Mesenchymal stem cell (in vitro differentiated cells and primary cell): ENCODE measurements at regions not wholly inside any gene's neighbourhood (a gene's known extent, or its start where the extent isn't known, plus 50 kb on each side); places are given as distances from the start of the nearest gene placed in this dataset.

Experiments
- DNase-seq: peaks from one replicate; pipeline ENCODE4 v3.0.0-alpha.2; 2013
- H2AFZ ChIP-seq: one replicate; pipeline ENCODE4 v1.6.1; 2013; ENCODE audit warnings: low read depth, mild to moderate bottlenecking, control low read depth, inconsistent platforms, low read length, moderate library complexity
- H2AK5ac ChIP-seq: 2 replicates; pipeline ENCODE4 v1.6.1; 2013; ENCODE audit warnings: low read length, moderate library complexity, mild to moderate bottlenecking, inconsistent platforms; ENCODE audit not compliant: severe bottlenecking
- H2BK120ac ChIP-seq: one replicate; pipeline ENCODE4 v1.6.1; 2013; ENCODE audit warnings: low read depth, mild to moderate bottlenecking, inconsistent platforms, low read length, moderate library complexity
- H2BK12ac ChIP-seq, 2 experiments: one replicate each; pipeline ENCODE4 v1.6.1; 2013; ENCODE audit warnings: inconsistent platforms in 2 of 2, low read length in 2 of 2, mild to moderate bottlenecking in 2 of 2, moderate library complexity in 2 of 2, control low read depth in 1 of 2
- H2BK15ac ChIP-seq: one replicate; pipeline ENCODE4 v1.6.1; 2013; ENCODE audit warnings: mild to moderate bottlenecking, low read depth, inconsistent platforms; ENCODE audit not compliant: poor library complexity, severe bottlenecking
- H2BK5ac ChIP-seq: 2 replicates; pipeline ENCODE4 v1.6.1; 2013; ENCODE audit warnings: low read depth, mild to moderate bottlenecking, low read length, control low read depth, inconsistent platforms; ENCODE audit not compliant: poor library complexity, severe bottlenecking
- H3K14ac ChIP-seq, 2 experiments: one replicate each; pipeline ENCODE4 v1.6.1; 2013; ENCODE audit warnings: inconsistent platforms in 2 of 2, low read length in 2 of 2, control low read depth in 1 of 2, mild to moderate bottlenecking in 1 of 2, moderate library complexity in 1 of 2
- H3K18ac ChIP-seq, 2 experiments: one replicate each; pipeline ENCODE4 v1.6.1; 2013; ENCODE audit warnings: inconsistent platforms in 2 of 2, low read length in 2 of 2, control low read depth in 1 of 2, low read depth in 1 of 2, mild to moderate bottlenecking in 1 of 2
- H3K23ac ChIP-seq, 2 experiments: one replicate each; pipeline ENCODE4 v1.6.1; 2013; ENCODE audit warnings: inconsistent platforms in 2 of 2, low read length in 2 of 2, mild to moderate bottlenecking in 2 of 2, moderate library complexity in 2 of 2, control low read depth in 1 of 2
- H3K27ac ChIP-seq: 2 replicates; pipeline ENCODE4 v1.5.1; 2013; ENCODE audit warnings: mild to moderate bottlenecking, moderate library complexity, low read length, control low read depth, inconsistent platforms; ENCODE audit not compliant: poor library complexity, severe bottlenecking
- H3K27me3 ChIP-seq, 2 experiments: 2 replicates each; pipeline versions ENCODE4 v1.6.1 to v1.7.0; 2013; ENCODE audit warnings: low read length in 2 of 2, mild to moderate bottlenecking in 2 of 2, moderate library complexity in 2 of 2, control low read depth in 1 of 2, inconsistent platforms in 1 of 2; ENCODE audit not compliant: control insufficient read depth in 1 of 2, insufficient read depth in 1 of 2
- H3K36me3 ChIP-seq, 2 experiments: 2 replicates each; pipeline versions ENCODE4 v1.6.1 to v1.7.0; 2013; ENCODE audit warnings: low read length in 2 of 2, control low read depth in 1 of 2, inconsistent platforms in 1 of 2, low read depth in 1 of 2, mild to moderate bottlenecking in 1 of 2; ENCODE audit not compliant: insufficient read depth in 2 of 2, control insufficient read depth in 1 of 2
- H3K4ac ChIP-seq, 2 experiments: one replicate each; pipeline ENCODE4 v1.6.1; 2013; ENCODE audit warnings: inconsistent platforms in 2 of 2, low read length in 2 of 2, mild to moderate bottlenecking in 2 of 2, moderate library complexity in 2 of 2, control low read depth in 1 of 2, low read depth in 1 of 2
- H3K4me1 ChIP-seq: 2 replicates; pipeline ENCODE4 v1.6.1; 2013; ENCODE audit warnings: low read depth, low read length, control low read depth; ENCODE audit not compliant: control insufficient read depth, insufficient read depth
- H3K4me2 ChIP-seq: 2 replicates; pipeline ENCODE4 v1.6.1; 2013; ENCODE audit warnings: low read length, mild to moderate bottlenecking, inconsistent platforms; ENCODE audit not compliant: poor library complexity, severe bottlenecking
- H3K4me3 ChIP-seq, 2 experiments: 2 replicates each; pipeline versions ENCODE4 v1.5.1 to v1.7.0; 2013; ENCODE audit warnings: low read length in 2 of 2, mild to moderate bottlenecking in 2 of 2, control low read depth in 1 of 2, low read depth in 1 of 2; ENCODE audit not compliant: insufficient read depth in 1 of 2
- H3K79me1 ChIP-seq: replicated peaks from 2 replicates; pipeline ENCODE4 v1.6.1; 2013; ENCODE audit warnings: mild to moderate bottlenecking, control low read depth, low read length, inconsistent platforms; ENCODE audit not compliant: poor library complexity, severe bottlenecking
- H3K9ac ChIP-seq: 2 replicates; pipeline ENCODE4 v1.7.0; 2013; ENCODE audit warnings: mild to moderate bottlenecking, low read length, moderate library complexity
- H3K9me3 ChIP-seq: 2 replicates; pipeline ENCODE4 v1.7.0; 2013; ENCODE audit warnings: mild to moderate bottlenecking, low read length; ENCODE audit not compliant: control insufficient read depth
- H4K8ac ChIP-seq: one replicate; pipeline ENCODE4 v1.6.1; 2013; ENCODE audit warnings: inconsistent platforms, mild to moderate bottlenecking, low read length, moderate library complexity
- H4K91ac ChIP-seq: one replicate; pipeline ENCODE4 v1.6.1; 2013; ENCODE audit warnings: mild to moderate bottlenecking, low read length, inconsistent platforms
- WGBS: methylation state at CpG from one replicate; pipeline ENCODE4 v1.1.7; 2013; ENCODE audit warnings: mixed read lengths; 5-methylcytosine and 5-hydroxymethylcytosine counted together

DNA sequence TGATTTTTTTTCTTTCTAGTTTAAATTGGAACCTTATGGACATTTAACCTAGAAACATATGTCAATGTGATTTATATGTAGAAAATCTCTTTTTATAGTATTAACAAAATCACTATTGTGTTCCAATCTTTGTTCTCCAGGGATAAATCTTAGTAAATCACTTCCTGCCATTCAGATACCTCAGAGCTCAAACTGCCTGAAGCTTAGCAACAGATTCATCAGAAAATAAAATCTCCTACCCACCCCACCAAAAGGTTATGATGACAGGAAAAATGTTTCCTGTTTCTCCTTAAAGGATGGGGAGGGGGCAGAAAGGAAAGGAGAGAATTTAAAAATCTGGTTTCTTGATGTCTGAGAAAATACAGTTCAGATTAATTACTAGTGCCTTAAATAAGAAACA is 105.0 kb upstream of the TUT7 start:
- no peaks in the 10 kb centered on the region for H3K36me3 ChIP-seq
- H3K23ac ChIP-seq = no peak overlapping the region
- no peak overlapping the region for H3K27ac ChIP-seq
- no peaks in the 10 kb centered on the region for H3K79me1 ChIP-seq
- H3K4me1 ChIP-seq = no peaks in the 10 kb centered on the region
- no peak overlapping the region for H2BK120ac ChIP-seq
- no peak overlapping the region for H2AFZ ChIP-seq
- H2BK15ac ChIP-seq = no peak overlapping the region
- no peak overlapping the region for H4K91ac ChIP-seq
- no peak overlapping the region for H2BK5ac ChIP-seq
- H4K8ac ChIP-seq = no peak overlapping the region
- H3K9me3 ChIP-seq = no peaks in the 10 kb centered on the region
- no peak overlapping the region for H2AK5ac ChIP-seq
- H2BK12ac ChIP-seq = no peak overlapping the region
- H3K27me3 ChIP-seq = no peaks in the 10 kb centered on the region
- H3K4ac ChIP-seq = no peak overlapping the region
- no peak overlapping the region for H3K4me2 ChIP-seq
- no peak for DNase-seq
- no peak overlapping the region for H3K14ac ChIP-seq
- H3K18ac ChIP-seq = no peak overlapping the region
- no peak overlapping the region for H3K9ac ChIP-seq
- H3K4me3 ChIP-seq = no peak overlapping the region

DNA sequence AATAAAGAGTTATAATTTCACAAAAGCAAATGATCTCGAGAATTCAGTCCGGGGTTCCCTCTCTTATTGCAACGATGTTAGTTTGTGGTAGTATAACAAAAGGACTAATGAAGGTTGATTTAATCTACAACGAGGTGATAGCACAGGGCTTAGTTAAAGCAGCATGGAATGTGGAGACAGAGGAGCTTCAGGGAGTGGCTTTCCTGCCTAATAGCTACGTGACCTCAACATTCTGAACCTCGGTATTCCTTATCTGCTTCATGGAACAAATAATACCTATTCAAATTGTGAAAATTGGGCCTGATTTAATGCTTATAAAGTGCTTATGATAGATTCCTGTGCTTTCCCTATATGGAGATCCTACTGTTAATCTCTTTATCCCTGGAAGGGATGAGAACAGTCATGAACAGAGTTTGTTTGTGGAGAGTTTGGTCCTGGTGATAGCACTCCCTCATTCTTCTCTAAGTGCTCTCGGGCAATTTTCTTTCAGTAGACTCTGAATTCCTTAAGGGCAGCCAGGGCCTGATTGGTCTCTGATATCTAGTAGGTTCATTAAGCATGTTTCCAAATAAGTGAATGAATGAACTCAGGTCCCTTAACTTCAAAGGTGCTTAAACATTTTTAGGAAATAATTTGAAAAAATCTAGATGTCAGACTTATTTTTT is 104.1 kb upstream of the TUT7 start:
- WGBS = 71% methylated on average over 5 of the region's 7 CpGs
- no peak overlapping the region for H2AFZ ChIP-seq
- H4K91ac ChIP-seq = no peak overlapping the region
- no peak overlapping the region for H2BK5ac ChIP-seq
- no peak overlapping the region for H3K18ac ChIP-seq
- no peaks in the 10 kb centered on the region for H3K36me3 ChIP-seq
- H2BK12ac ChIP-seq = no peak overlapping the region
- no peaks in the 10 kb centered on the region for H3K27me3 ChIP-seq
- H3K79me1 ChIP-seq = no peaks in the 10 kb centered on the region
- no peak overlapping the region for H3K23ac ChIP-seq
- no peak overlapping the region for H3K4me3 ChIP-seq
- no peak overlapping the region for H3K9ac ChIP-seq
- DNase-seq = no peak
- H2BK120ac ChIP-seq = no peak overlapping the region
- no peaks in the 10 kb centered on the region for H3K9me3 ChIP-seq
- no peak overlapping the region for H4K8ac ChIP-seq
- no peak overlapping the region for H3K4me2 ChIP-seq
- H2BK15ac ChIP-seq = no peak overlapping the region
- no peak overlapping the region for H3K27ac ChIP-seq
- no peak overlapping the region for H3K4ac ChIP-seq
- H3K14ac ChIP-seq = no peak overlapping the region
- H2AK5ac ChIP-seq = no peak overlapping the region
- no peaks in the 10 kb centered on the region for H3K4me1 ChIP-seq

DNA sequence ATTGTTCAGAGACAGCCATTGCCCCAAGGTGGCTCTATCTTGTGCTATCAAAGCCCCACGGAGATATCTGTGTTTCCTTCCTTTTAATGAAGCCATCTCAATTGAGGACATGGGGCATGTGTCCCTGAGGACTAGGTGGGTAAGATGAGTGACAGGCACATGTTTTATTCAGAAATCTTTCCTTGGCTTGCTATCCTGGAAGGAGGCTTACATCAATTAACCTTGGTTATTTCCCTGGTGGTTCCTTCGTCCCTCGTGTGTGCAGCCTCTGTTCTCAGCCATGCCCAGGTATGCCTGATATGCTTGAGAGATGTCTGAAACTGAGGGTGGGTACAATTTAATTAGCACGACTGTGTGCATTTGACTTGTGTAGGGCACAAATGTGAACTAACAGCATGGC is 102.2 kb upstream of the TUT7 start:
- no peak overlapping the region for H3K23ac ChIP-seq
- H3K79me1 ChIP-seq = no peaks in the 10 kb centered on the region
- no peaks in the 10 kb centered on the region for H3K4me1 ChIP-seq
- H3K27ac ChIP-seq = no peak overlapping the region
- no peak overlapping the region for H3K9ac ChIP-seq
- no peak overlapping the region for H3K4ac ChIP-seq
- H2BK5ac ChIP-seq = no peak overlapping the region
- H2BK15ac ChIP-seq = no peak overlapping the region
- no peaks in the 10 kb centered on the region for H3K36me3 ChIP-seq
- no peak overlapping the region for H3K14ac ChIP-seq
- no peak overlapping the region for H3K4me3 ChIP-seq
- H4K8ac ChIP-seq = no peak overlapping the region
- H4K91ac ChIP-seq = no peak overlapping the region
- H2AK5ac ChIP-seq = no peak overlapping the region
- no peaks in the 10 kb centered on the region for H3K27me3 ChIP-seq
- H2AFZ ChIP-seq = no peak overlapping the region
- 90% methylated on average over 4 of the region's 4 CpGs for WGBS
- no peaks in the 10 kb centered on the region for H3K9me3 ChIP-seq
- H2BK12ac ChIP-seq = no peak overlapping the region
- no peak overlapping the region for H3K18ac ChIP-seq
- no peak overlapping the region for H3K4me2 ChIP-seq
- DNase-seq = no peak
- H2BK120ac ChIP-seq = no peak overlapping the region

DNA sequence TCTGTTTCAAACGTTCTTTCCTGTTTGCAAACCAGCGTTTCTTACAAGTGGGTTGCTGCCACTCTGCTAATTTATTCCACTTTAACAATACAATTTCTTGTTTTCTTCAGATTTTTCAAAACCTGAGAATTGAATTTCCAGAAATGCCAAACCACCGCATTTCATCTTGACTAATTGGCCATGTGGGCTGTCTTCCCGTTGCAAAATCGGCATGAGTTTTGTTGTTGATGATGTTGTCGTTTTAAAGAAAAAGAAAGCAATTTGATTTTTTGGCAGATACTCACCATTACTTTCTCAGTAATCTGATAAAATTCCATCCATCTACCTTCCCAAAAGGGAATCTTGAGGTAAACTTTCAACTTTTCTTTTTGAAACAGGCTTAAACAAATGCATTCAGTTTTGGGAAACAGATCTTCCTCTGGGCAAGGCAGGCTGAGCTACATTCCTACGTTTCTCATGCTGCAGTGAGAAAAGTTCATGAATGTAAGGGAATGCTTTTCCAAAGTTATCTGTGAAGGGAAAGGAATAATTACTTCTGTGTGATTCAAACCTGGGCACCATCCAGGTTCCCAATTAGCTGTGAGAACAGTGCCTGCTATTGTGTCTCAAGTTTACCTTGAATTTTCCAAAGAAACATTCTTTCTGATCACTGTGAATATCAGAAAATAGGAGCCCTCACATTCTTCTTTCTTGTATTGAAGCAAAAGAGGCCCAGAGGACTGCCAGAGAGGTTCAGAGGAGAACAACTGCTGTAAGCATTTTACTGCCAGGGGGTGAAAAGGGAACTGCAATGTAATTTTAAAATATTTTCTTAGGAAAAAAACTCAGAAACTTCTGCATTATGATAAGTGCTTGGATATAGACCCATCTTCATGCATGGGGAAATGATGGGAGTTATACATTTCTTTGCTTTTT is 100.7 kb upstream of the TUT7 start:
- Histone ChIP-seq H3K9me3 (no peaks in the 10 kb centered on the region), H3K18ac (no peak overlapping the region), H4K8ac (no peak overlapping the region), H3K27ac (no peak overlapping the region), H3K79me1 (no peaks in the 10 kb centered on the region), H2AFZ (no peak overlapping the region), H3K23ac (no peak overlapping the region), H2BK12ac (no peak overlapping the region), H2BK120ac (no peak overlapping the region), H2AK5ac (no peak overlapping the region), H3K36me3 (no peaks in the 10 kb centered on the region), H3K4me2 (no peak overlapping the region), H2BK15ac (no peak overlapping the region), H3K4me1 (no peaks in the 10 kb centered on the region), H3K4ac (no peak overlapping the region), H3K4me3 (peak overlapping the region in 1 of 2 experiments; percentile 52), H3K27me3 (no peaks in the 10 kb centered on the region), H2BK5ac (no peak overlapping the region), H4K91ac (no peak overlapping the region), H3K14ac (no peak overlapping the region), H3K9ac (peak overlapping the region; percentile 77)
- no peak for DNase-seq
- WGBS = 80% methylated on average over 7 of the region's 7 CpGs
